ENCODE measurements at regions not wholly inside any gene's neighbourhood (a gene's known extent, or its start where the extent isn't known, plus 50 kb on each side); places are given as distances from the start of the nearest gene placed in this dataset.

DNA sequence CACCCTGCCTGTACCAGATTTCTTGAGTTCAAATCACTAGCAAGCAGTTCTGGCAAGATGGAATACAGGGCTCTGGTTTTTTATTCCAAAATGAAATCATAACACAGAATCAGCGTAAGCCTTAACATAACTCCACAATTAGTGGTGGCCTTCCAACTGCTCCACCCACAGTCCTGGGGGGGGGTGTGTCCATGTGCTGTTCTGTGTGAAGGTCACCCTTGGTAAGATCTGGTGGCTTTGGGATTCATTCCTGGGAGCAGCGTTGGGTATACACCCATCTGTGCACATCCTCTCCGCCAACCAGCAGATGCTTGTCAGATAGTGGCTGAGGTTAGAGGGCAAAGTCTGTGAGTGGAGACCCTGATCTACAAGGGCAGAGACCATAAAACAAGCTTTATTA is 49.9 kb upstream of the CD83 start:
- TF ChIP-seq, protein P1, sequence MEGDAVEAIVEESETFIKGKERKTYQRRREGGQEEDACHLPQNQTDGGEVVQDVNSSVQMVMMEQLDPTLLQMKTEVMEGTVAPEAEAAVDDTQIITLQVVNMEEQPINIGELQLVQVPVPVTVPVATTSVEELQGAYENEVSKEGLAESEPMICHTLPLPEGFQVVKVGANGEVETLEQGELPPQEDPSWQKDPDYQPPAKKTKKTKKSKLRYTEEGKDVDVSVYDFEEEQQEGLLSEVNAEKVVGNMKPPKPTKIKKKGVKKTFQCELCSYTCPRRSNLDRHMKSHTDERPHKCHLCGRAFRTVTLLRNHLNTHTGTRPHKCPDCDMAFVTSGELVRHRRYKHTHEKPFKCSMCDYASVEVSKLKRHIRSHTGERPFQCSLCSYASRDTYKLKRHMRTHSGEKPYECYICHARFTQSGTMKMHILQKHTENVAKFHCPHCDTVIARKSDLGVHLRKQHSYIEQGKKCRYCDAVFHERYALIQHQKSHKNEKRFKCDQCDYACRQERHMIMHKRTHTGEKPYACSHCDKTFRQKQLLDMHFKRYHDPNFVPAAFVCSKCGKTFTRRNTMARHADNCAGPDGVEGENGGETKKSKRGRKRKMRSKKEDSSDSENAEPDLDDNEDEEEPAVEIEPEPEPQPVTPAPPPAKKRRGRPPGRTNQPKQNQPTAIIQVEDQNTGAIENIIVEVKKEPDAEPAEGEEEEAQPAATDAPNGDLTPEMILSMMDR (IDR thresholded peaks at IDR 0.05), result no peak
- TF ChIP-seq POLR2A (IDR thresholded peaks at IDR 0.05), result no peak
- TF ChIP-seq POLR2AphosphoS5 (IDR thresholded peaks at IDR 0.05; ENCODE audit: insufficient read depth in 1 of 2, low read depth in 1 of 2), result no peak
